Transverse colon (tissue), 4 donors: ENCODE measurements at regions not wholly inside any gene's neighbourhood (a gene's known extent, or its start where the extent isn't known, plus 50 kb on each side); places are given as distances from the start of the nearest gene placed in this dataset.

Experiments used
- DNase-seq: peaks from one replicate; pipeline ENCODE4 v3.0.0-alpha.2; 2019
- H3K27ac ChIP-seq, 4 donors: fragments of 200-600 bp; sonication (generic); 2 replicates each; pipeline ENCODE4 v1.5.1; 2016 to 2018; ENCODE audit warnings: inconsistent platforms in 4 of 4
- H3K27me3 ChIP-seq: fragments of 200-600 bp; sonication (generic); 2 replicates; pipeline ENCODE4 v1.5.1; 2017; ENCODE audit warnings: inconsistent platforms
- H3K36me3 ChIP-seq, 4 donors: fragments of 200-600 bp; sonication (generic); 2 replicates each; pipeline ENCODE4 v1.5.1; 2017 to 2019; ENCODE audit warnings: inconsistent platforms in 4 of 4
- H3K4me1 ChIP-seq, 4 donors: fragments of 200-600 bp; sonication (generic); 2 replicates each; pipeline ENCODE4 v1.5.1; 2017 to 2020; ENCODE audit warnings: inconsistent platforms in 4 of 4
- H3K4me3 ChIP-seq, 4 donors: fragments of 200-600 bp; sonication (generic); 1 replicate in 1 of 4; 2 replicates in 3 of 4; pipeline versions ENCODE4 v1.5.1 to v1.6.1; 2017 to 2019; ENCODE audit warnings: inconsistent platforms in 4 of 4
- H3K9me3 ChIP-seq, 2 donors: fragments of 200-600 bp; sonication (generic); 2 replicates each; pipeline ENCODE4 v1.5.1; 2017 to 2019; ENCODE audit warnings: inconsistent platforms in 2 of 2
- CTCF ChIP-seq, 5 experiments: fragments of 200-600 bp in 3 of 5; fragments of 450-650 bp in 2 of 5; sonication (generic) in 3 of 5; IDR thresholded peaks; 1 replicate in 2 of 5; 2 replicates in 3 of 5; pipeline ENCODE4 v1.5.1; 2016 to 2017; ENCODE audit warnings: antibody characterized with exemption in 5 of 5, inconsistent platforms in 3 of 5, mild to moderate bottlenecking in 2 of 5, moderate library complexity in 1 of 5
- EP300 ChIP-seq: sonication (generic); formaldehyde crosslinking; IDR thresholded peaks from one replicate; pipeline ENCODE4 v1.6.1; 2017; ENCODE audit warnings: antibody characterized with exemption, low read depth
- POLR2A ChIP-seq: fragments of 450-650 bp; IDR thresholded peaks from one replicate; pipeline ENCODE4 v1.6.1; 2016; ENCODE audit warnings: antibody characterized with exemption, mild to moderate bottlenecking, moderate library complexity
- POLR2AphosphoS5 ChIP-seq, 3 donors: sonication (generic); formaldehyde crosslinking; IDR thresholded peaks; one replicate each; pipeline ENCODE4 v1.6.1; 2016; ENCODE audit warnings: antibody characterized with exemption in 3 of 3
- WGBS, 2 donors: methylation state at CpG; one replicate each; pipeline ENCODE4 v1.1.5; 2018; ENCODE audit warnings: low coverage in 1 of 2; 5-methylcytosine and 5-hydroxymethylcytosine counted together
- in situ Hi-C, 4 donors: fragments of 200-750 bp; cut with MboI; loops; one replicate each; pipeline versions ENCODE4 v1.15.0 to v1.15.1; 2017; ENCODE audit warnings: low sequenced_read_pairs in 3 of 4, low pct_ligation_motif_present in 1 of 4, low pct_unique_long_range_greater_than_20kb in 1 of 4
- intact Hi-C: fragments of 100-400 bp; cut with DNase I; formaldehyde crosslinking; loops from one replicate; pipeline ENCODE4 v1.15.1; 2023; ENCODE audit warnings: low total_unique reads

GRCh38 chr5:117380316-117380715 lies 805.7 kb upstream of the SEMA6A start:
- intact Hi-C loops (no loop called here), in situ Hi-C loops (no loop called here)
- Histone ChIP-seq H3K36me3 (no peaks in the 10 kb centered on the region), H3K27ac (no peak overlapping the region), H3K4me3 (no peak overlapping the region), H3K27me3 (no peaks in the 10 kb centered on the region), H3K4me1 (no peaks in the 10 kb centered on the region), H3K9me3 (no peaks in the 10 kb centered on the region)
- TF ChIP-seq CTCF (IDR thresholded peaks at IDR 0.05), result no peak
- TF ChIP-seq POLR2A, result no peak
- no peak for TF ChIP-seq POLR2AphosphoS5 (IDR thresholded peaks at IDR 0.05)
- TF ChIP-seq EP300, result no peak
- DNase-seq, result no peak

GRCh38 chr5:117379521-117379920 lies 804.9 kb upstream of the SEMA6A start:
- in situ Hi-C loops, result no loop called here
- Histone ChIP-seq H3K36me3 (no peaks in the 10 kb centered on the region), H3K9me3 (no peaks in the 10 kb centered on the region), H3K27ac (no peak overlapping the region), H3K4me1 (no peaks in the 10 kb centered on the region), H3K27me3 (no peaks in the 10 kb centered on the region), H3K4me3 (no peak overlapping the region)
- 58 to 88% methylated on average over 3 of the region's 3 CpGs for WGBS, 2 donors
- DNase-seq, result no peak
- intact Hi-C loops, result no loop called here
- TF ChIP-seq CTCF (IDR thresholded peaks at IDR 0.05), result no peak
- no peak for TF ChIP-seq EP300
- TF ChIP-seq POLR2A, result no peak

- H3K9me3 ChIP-seq, result no peaks in the 10 kb centered on the region
- 49 to 63% methylated on average over 2 of the region's 2 CpGs for WGBS, 2 donors
- TF ChIP-seq CTCF (IDR thresholded peaks at IDR 0.05) (no peak), EP300 (no peak), POLR2A (no peak), POLR2AphosphoS5 (IDR thresholded peaks at IDR 0.05) (no peak)
- no peaks in the 10 kb centered on the region for H3K36me3 ChIP-seq
- intact Hi-C loops, result no loop called here
- no peak overlapping the region for H3K27ac ChIP-seq
- in situ Hi-C loops, result no loop called here
- H3K4me3 ChIP-seq, result no peak overlapping the region
- no peak for DNase-seq
- no peaks in the 10 kb centered on the region for H3K27me3 ChIP-seq
- H3K4me1 ChIP-seq, result no peaks in the 10 kb centered on the region
Measured at GRCh38 chr5:117376748-117377147, 802.1 kb upstream of the SEMA6A start.

GRCh38 chr5:117359895-117360294 lies 785.3 kb upstream of the SEMA6A start:
- H3K27me3 ChIP-seq, result no peaks in the 10 kb centered on the region
- H3K9me3 ChIP-seq, result no peaks in the 10 kb centered on the region
- intact Hi-C loops, result no loop called here
- DNase-seq, result no peak
- H3K27ac ChIP-seq, result no peak overlapping the region
- H3K36me3 ChIP-seq, result no peaks in the 10 kb centered on the region
- TF ChIP-seq CTCF (IDR thresholded peaks at IDR 0.05) (no peak), POLR2AphosphoS5 (IDR thresholded peaks at IDR 0.05) (no peak), EP300 (no peak), POLR2A (no peak)
- no peaks in the 10 kb centered on the region for H3K4me1 ChIP-seq
- in situ Hi-C loops, result no loop called here
- H3K4me3 ChIP-seq, result no peak overlapping the region
